GM21360 (cell line): ENCODE measurements at regions not wholly inside any gene's neighbourhood (a gene's known extent, or its start where the extent isn't known, plus 50 kb on each side); places are given as distances from the start of the nearest gene placed in this dataset.

Experiments used
- ATAC-seq: cut with Tn5 transposase; IDR thresholded peaks from one replicate; pipeline ENCODE4 v1.9.1; 2021; ENCODE audit warnings: mild to moderate bottlenecking, moderate library complexity; ENCODE audit not compliant: unreplicated experiment

DNA sequence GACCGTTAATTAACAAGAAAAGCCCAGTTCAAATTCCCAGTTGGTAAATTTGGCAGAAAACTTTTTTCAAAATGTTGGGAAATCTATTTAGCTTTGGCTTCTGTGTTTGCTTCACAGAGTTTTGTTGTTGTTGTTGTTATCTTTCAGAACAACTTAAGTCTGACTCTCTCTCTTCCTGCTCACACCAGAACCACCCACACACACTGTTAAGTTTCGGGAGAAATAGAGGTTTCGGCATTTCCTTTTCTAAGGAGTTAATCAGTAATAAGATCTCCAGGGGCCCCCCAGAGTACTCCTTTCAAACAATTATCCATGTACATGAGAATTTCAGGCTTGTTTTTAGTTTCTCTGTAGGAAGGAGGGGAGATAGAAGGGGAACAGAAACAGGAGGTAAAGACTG, 106.2 kb upstream of the PTCHD1 start:
- ATAC-seq: no peak

DNA sequence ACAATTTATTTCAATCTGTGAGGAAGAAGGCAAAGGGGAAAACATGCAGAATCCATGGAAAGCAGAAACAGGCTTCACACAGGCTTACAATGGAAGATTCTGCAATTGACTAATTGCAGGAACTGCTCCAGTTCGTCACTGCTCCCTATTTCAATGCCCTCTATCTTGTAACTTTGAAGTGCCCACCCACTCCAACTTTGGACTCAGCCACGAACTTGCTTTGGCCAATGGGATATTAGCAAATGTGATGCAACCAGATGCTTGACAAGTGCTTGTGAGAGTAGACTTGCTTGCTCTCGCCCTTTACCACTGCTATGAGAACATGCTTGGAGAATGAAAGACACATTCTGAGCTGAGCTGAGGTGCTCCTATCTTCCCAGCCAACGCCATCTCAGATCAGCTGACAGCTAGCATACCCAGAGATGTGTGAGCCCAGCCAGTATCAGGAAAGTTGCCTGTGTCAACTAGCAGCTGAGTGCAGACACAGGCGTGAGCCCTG, 105.7 kb upstream of the PTCHD1 start:
- no peak for ATAC-seq

DNA sequence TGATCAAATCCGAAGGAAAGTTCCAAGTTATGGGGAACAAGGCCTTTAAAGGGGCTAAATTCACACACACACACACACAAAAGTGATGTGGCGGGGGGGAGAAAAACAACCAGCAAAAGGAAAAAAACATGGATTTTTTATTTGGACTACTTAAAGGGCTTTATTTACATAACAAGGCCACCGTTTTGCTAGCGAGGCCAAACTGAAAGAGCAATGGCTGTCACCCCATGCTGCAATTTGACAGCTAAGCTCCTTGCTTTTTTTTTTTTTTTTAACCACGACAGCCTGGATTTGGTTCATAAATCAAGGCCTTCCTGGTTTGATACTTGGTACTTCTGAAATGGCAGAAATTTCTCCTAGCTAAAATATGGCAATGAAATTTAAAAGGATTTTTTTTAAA, 99.6 kb upstream of the PTCHD1 start:
- ATAC-seq: no peak

DNA sequence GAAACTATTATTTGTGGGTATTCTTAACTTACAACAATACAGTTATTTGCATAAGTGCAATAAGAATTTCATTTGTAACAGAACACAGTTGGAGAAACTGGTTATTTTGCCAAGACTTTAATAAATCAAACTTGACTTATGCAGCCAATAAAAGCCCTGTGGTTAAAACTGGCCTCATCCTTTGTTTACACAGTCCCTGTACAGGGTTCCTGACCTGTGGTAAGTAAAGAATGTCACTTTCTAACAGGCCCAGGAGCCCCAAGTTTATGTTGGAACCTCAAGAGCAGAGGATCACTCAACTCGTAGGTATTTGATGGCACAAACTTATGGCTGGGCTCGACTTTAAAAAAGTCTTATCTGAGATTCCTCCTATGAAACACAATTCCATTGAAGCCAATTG, 88.6 kb upstream of the PTCHD1 start:
- no peak for ATAC-seq

DNA sequence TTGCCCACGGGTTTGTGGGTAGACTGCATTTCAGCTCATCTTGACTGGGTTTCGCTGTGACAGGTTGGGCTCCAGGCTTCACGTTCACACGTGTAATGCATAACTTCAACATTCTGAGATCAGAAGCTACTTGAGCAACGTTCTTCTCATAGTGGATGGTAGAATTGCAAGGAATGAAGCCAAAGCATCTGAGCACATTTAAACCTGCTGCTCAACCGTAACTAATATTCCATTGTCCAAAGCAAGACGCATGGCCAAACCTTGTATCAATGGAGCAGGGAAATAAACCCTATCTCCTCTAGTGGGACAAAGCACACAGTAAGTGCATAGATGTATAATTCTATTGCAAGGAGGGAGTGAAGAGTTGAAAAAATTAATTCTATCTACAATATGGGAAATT, 86.5 kb upstream of the PTCHD1 start:
- no peak for ATAC-seq

DNA sequence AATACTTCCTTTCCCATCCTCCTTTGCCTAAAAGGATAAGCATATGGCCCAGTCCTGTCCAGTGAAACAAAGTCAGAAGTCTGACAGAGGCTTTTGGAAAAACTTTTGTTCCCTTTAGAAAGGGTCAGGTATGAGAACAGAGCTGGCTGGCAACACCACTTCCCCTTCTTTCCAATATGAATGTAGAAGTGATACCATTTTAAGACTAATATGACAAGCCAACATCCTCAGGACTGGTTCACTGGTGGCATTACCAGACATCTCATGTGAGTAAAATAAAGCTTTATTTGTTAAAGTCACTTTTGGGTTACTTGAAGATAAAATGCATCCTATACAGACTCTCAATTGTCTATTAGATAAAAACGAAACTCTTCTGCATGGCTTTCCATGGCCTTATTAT, 83.6 kb upstream of the PTCHD1 start:
- ATAC-seq: no peak

DNA sequence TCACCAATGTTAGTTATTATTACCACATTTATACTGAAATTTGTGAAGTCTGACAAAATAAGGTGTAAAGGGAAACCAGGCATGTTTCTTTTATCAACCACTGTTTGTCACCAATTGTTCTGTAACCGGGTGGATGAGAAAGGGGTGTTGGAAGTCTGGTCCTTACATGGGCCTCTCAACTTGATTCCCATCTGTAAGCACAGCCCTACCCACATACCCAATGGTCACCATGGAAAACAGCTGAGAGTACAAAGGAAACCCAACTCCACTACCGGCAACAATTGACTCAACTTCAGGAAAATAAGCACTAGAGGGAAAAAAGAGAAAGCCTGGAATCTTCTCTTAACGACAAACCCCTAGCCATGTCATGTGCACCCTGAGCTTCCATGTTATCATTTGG, 70.8 kb upstream of the PTCHD1 start:
- ATAC-seq: no peak

DNA sequence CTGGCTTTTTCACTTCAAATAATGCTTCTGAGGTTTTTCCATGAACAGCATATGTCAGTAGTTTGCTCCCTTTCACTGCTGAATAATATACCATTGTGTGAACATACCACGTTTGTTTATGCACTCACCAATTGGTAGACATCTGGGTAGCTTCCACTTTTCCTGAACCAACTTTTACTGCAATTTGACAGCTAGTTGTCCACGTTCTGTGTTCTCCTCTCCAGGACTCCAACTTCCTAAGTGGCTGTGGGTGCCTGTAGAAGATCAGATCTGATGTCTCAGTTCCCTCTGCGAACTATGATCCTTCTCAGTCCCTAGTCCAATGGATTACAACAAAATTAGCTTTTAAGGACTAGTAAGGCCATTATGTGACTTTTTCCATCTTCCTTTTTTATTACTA, 64.7 kb upstream of the PTCHD1 start:
- no peak for ATAC-seq

DNA sequence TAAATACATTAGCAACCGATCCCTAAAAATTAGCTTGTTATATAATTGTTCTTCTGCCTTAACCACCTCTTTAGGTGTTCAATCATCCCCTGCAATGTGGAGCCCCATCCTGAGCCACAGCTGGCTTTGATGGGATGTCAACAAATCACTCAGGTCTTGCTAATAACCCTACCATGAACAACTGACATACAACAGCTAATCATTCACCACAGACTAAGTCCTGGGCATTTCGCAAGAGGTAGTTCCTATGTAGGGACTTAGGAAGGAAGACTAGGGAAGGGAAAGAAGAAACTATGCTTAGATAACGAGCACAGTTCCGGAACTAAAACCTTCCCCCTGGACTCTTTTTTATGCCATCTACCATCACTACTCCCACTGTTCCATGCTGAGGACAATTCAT, 63.6 kb upstream of the PTCHD1 start:
- ATAC-seq: no peak

DNA sequence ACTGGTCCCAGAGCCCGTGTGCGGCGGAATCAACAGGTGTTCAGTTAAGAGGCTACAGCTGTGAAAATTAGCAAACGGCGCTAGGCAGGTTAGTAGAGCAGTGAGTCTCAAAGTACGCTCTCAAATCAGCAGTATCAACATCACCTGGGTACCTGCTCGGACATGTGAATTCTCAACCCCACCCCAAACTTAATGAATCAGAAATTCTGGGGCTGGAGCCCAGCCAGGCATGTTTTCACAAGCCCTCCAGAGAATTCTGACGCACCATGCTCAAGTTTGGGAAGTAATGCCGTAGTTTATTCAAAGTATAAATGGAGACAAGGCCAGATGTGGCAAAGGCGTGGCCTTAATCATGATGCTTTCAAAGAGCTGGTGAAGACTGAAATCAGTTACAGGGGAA, 58.2 kb upstream of the PTCHD1 start:
- no peak for ATAC-seq
